NCI-H226 (cell line): ENCODE measurements at regions not wholly inside any gene's neighbourhood (a gene's known extent, or its start where the extent isn't known, plus 50 kb on each side); places are given as distances from the start of the nearest gene placed in this dataset.

ENCODE experiments used
- DNase-seq: peaks from one replicate; pipeline ENCODE4 v3.0.0-alpha.2; 2015

DNA sequence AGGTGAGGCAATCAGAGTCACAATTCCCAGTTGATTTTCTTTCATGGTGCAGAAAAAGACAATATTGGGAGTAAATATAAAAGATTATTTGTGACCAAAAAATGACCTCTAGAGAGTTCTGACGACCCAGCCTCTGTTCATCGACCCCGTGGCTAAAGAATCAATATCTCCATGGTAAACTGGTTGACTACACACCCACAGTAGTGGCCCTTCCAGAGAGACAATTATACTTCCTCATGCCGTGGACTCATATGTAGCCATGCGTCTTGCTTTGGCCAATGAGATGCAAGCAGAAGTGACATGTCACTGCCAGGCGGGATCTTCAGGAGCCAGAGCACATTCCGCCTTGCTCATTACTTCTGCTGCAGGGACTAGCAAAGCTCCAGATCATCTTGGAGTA lies 163.3 kb upstream of the RAD23B start:
- no peak for DNase-seq

DNA sequence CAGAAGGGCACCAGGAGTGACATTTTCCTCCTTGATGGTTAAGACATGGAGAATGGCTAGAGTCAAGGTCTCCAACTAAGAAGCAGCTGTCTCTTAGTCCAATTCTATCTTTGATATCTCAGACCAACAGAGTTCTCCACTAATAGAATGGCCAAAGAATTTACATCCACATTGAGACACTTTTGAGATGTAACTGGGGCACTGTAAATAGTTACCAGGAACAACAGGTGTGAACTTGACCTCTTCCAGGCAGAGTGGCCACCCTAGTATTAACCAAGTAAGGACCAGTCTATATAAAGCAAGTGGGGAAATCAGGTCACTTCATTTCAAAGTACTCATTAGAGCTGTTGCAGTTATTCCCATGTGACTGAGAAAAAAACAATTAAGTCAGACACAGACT lies 159.7 kb upstream of the RAD23B start:
- no peak for DNase-seq

DNA sequence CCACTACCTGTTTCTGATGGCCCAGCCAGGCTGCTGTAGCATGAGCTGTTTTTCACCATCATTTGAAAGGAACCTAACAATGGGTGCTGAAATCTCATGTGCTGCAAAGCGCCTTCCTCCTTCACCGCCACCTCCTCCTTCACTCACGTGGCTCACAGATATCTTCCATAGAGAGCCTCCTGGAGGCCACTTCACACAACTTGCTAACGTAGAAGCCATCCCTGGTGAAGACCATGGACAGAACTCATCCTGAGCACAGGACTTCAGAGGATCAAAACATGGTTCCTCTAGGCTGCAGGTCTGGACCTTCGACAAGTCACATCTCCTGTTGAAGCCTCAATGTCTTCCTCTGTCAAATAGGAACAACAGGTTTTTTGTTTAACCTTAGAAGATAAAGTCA lies 155.5 kb upstream of the RAD23B start:
- DNase-seq, result no peak

DNA sequence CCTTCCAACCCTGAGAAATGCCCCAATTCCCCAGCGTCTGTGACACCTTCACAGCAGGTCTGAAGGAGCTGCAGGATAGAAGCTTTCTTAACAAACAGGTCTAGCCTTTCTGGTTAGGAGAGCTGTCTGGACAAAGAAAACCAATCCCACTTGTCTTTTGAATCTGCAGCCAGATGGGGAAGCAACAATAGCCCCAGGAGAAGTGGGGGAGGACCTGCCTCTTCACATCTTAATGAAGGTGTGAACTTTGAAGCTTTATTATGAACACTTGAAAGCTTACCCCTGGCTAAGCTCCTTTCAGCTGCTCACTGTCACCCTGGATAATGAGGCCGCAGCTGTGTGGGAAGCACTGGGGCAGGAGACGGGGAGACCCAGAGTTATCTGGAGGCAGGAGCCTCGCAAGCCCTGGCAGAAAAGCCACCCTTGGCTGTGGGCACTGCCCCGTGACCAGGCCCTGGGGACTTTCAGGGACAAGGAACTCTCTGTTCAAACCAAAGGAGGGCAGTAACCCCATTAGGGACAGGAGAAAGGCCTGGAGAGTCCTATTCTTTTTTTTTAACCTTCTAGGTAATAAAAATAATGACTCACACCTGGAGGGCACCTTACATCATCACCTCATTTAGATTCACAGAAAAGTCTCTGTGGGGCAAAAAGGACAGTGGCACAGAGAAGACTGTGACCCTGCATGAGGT lies 151.8 kb upstream of the RAD23B start:
- no peak for DNase-seq

DNA sequence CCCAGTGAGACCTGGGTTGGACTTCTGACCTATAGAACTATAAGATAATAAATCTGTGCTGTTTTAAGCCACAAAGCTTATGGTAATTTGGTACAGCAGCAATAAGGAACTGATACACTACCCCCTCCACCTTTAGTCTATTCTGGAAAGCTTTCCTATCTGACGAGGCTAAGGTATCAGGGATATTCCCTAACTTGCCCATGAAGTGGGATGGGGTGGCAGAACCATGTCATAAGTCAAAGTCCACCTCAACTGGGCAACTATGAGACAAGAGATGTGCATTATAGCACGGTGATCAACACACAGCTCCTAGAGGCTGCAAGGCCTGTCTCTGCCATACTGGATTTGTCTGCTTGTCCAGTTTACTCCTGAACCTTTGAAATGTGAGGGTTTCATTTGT lies 146.8 kb upstream of the RAD23B start:
- DNase-seq, result no peak

DNA sequence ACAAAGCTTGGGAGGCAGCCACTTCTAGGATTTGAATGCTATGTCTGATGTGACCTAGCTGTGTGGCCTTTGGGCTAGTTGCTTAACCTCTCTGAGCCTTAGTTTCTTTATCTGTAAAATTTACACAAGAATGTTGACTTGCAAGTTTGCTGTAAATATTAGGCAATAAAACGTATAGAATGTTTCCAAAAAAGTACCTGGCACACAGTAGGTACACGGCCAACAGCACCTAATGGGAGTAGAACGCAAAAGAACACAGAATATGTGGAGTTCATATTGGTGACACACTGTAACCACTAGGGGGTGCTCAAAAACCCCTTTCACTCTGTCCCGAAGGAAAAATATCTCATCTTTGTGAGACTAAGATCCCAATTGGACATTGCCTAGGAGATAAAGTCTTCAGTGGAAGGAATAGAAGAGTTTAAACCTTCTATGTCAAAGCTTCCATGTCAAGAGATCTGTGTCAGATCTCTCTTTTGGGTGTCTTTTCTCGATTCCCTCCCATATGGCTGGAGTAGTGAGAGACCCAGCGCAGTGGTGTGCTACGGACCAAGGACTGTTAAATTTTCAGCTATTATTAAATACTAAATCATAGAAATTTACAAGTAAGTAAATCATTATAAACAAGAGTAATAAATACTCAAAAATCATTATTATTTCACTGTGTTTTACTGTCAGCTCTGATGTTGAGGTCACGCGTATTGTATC lies 145.4 kb upstream of the RAD23B start:
- peak; percentile 9 for DNase-seq

DNA sequence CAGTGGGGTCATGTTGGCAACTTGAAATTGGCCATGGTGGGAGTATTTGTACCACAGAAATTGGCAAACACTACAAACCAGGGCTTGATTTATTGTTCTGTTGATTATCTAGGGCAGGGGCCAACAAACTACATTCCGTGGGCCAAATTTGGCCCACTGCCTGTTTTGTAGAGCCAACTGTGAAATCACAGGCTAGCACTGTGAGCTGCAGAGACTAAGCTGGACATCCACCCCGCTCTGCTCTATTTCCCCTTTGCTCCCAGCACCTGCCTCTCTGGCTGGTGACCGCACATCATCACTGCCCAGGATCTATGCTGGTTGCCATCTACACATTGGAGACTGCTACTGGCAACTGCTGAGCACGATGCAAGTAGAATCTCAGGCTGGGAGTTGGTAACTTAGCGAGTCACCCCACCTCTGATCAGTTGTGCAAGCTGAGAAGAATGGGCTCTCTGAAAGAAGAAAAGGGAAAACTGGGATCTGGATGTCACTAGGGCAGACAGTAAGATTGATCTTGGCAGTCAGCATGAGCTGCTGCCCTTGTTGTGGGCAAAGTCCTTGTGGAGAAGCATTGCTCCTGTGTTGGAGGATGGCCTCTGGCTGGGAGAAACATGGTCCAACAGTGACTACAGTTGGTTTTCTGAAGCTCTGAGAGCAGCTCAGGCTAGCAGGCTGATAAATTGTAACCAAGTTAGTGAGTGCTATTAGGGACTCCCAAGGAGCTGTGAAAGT lies 144.7 kb upstream of the RAD23B start:
- peak; percentile 14 for DNase-seq

DNA sequence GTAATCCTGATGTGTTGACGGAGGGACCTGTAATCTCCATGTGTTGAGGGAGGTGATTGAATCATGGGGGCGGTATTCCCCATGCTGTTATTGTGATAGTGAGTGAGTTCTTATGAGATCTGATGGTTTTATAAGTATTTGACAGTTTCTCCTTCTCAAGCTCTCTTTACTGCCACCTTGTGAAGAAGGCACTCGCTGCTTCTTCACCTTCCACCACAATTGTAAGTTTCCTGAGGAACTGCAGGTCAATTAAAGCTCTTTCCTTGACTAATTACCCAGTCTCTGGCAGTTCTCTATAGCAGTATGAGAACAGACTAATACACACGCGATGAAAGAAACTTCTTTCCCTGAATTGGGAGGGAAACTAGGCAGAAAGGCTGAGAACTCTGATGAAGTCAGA lies 141.1 kb upstream of the RAD23B start:
- DNase-seq, result no peak

DNA sequence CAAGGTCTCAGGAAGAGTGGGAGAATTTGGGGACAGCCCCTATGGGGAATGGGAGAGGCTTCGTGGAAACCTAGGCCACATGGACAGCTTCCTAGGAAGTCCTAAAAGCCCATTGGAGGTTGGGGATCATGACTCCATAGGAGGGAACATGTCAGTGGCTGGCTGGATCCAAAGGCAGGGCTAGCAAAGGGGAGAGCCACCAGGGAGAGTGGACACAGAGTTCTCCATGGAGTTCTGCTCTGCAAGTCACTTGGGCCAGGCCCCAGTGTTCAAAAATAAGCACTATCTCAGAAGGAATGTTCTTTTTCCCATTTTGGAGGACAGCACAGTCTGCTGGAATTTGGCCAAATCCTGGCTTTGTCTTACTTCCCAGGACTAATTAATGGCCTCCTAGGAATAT lies 140.6 kb upstream of the RAD23B start:
- no peak for DNase-seq

DNA sequence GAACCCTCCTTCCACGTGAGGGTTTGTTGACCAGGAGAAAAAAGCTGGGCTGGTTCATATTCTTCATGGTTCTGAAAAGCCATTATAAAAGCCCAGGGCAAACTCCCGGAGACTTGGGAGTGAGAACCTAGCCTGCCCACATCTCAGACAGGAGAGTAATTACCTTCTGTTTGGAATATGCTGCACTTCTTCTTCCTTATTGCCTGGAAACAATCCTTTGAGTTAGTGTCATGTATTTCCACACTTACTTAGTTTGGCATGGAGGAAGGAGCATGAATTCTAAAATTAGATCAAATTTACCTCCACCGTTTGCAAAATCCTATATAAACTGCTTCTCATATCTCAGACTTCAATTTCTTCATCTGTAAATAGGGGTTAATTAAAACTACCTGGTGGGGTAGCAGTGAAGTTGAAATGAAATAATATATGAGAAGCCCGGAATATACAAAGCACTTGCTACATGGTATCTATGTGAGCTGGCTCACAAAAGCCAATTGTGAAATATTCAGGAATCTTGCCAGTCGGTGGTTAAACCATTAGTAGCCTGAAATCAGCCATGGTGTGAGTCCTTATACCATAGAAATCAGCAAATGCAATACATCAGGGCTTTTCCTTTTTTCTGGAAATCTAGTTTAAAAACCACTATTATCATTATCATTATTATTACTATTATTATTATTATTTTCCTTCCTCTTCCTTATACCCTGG lies 140.0 kb upstream of the RAD23B start:
- peak; percentile 18 for DNase-seq

DNA sequence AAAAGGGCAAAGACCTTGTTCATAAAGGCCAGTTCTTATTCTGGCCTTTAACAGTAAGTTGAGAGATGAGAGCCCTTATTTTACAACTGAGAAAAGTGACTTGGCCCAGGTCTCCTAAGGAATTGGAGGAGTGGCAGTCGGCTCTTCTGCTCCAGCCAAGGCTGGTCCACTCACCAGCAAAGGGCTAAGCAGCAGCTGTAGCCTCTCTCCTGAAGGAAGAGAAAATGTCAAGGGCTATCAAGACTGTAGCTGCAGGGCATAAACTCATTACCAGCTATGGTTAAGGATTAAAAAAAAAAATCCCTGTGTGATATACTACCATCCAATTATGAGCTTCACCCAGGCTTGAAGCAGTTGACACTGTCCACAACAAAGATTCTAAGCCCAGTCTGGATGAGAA lies 138.6 kb upstream of the RAD23B start:
- DNase-seq, result peak; percentile 5

DNA sequence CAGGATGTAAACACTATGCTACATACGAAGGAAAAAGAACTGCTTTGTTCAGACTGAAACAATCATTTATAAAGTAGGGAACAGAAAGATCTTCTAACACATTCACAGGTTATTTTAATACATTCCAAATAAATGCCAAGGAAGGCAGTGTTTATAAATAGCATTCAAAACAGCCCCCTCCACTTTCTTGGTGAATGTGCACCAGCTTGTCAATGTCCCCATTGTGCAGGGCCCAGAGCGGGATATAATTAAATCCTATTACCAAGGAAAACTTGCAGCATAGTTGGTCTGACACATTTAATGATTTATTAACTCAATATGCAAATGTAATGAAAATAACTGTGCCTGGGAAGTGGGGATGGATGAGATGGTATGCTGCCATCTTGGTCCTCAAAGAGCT lies 135.9 kb upstream of the RAD23B start:
- no peak for DNase-seq

DNA sequence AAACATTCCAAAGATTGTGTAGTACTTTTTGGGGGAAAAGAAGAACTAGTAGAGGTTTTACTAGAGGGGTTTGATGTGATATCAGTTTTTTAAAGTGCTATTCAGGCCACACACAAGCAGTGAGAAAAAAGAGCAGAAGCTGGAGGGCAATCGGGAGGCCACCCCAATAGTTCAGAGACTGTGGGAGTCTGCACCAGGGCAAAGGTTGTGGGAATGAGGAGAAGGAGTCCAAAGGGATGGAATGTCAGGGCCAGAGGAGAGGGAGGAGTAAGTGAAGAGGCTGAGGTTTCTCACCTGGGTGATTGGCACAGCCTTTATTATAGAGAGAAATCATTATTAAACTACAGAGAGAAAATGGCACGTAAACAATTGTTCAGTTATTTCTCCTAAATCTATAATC lies 134.9 kb upstream of the RAD23B start:
- DNase-seq, result no peak

DNA sequence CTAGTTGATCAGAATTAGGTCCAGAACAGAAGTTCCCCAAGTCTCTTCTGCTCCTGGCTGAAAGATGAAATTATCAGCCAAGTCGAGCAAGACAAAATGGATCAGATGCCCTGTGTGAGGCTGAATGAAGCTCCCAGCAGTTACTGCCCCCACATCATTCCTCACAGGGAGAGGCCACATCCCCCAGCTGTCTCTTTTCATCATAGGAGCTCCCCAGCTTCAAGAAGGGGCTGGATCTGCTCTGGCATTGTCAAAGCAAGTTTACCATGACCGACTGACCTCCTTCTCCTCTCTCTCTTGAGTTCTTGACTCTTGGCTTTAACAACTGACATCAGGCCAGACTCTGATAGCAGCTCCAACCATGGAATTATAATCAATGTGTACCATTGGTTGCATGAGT lies 133.3 kb upstream of the RAD23B start:
- no peak for DNase-seq

DNA sequence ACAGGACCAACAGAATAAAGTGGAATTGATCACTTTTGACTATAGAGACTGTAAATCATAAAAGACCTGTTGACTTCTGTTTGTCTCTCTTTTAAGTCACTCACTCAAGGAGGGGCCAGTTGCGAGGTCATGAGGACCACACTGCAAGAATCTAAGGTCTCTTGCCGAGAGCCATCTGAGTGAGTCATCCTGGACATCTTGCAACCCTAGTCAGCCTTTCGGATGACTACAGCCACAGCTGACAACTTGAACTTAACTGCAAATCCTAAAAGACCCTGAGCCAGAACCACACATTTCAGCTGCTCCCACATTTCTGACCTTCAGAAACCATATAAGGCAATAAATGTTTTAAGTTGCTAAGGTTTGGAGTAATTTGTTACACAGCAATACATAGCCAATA lies 129.7 kb upstream of the RAD23B start:
- no peak for DNase-seq

DNA sequence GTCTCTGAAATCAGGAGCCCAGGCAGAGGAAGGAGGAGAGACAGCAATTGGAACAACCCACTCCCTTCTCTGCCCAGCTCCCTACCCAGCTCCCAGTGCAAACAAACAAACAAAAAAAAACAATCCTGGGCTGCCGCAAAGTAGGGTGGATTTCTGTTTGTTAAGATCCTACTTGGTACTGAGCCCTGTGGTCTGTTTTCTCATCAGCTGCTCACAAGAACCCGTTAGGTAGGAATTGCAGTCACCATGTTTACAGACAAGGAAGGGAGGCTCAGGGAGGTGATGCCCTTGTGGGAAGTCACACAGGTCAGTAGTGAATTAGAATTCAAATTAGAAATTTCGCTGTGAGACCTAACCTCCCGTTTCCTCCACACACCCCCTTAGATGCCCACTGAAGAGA lies 128.8 kb upstream of the RAD23B start:
- no peak for DNase-seq

DNA sequence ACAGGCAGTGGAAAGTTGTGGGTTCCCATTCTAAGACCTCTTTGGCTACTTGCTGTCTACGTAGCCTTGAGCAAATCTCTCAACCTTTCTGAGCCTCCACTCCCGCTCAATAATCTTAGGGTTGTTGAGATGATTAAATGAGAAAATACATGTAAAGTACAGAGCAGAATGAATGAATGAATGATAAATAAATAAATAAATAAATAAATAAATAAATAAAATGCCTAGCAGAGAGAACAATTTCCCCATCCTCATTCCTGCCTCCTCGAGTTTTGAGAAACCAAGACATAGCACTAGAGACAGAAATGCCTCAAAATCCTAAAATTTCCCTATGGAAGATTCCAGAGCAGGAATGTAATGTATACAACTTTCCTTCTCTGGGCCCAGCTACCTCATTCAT lies 128.3 kb upstream of the RAD23B start:
- DNase-seq, result no peak

DNA sequence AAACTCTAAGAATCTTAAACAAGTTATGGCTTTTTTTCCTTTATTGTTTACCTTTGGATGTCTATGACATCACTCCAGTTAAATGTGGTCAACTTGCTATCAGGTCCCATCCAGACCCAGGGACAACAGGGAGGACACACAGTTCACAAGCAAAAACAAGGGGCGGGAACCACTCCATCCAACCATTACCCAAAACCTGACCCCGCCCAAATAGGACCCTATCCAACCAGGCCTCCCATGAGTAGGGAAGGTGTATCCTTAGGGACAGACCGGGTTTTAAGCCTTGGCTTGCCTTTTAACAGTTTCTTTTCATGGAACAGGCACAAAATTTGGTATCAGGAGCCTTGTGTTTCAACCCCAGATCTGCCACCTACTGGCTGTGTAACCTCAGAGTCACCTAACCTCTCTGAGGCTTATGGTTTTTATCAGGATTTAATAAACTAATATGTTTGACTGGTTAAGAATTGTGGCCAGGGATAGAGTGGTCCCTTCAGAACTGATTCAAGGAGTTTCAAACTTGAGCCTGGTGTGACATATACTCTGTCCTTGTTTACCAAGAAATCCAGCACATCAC lies 127.7 kb upstream of the RAD23B start:
- DNase-seq, result no peak

DNA sequence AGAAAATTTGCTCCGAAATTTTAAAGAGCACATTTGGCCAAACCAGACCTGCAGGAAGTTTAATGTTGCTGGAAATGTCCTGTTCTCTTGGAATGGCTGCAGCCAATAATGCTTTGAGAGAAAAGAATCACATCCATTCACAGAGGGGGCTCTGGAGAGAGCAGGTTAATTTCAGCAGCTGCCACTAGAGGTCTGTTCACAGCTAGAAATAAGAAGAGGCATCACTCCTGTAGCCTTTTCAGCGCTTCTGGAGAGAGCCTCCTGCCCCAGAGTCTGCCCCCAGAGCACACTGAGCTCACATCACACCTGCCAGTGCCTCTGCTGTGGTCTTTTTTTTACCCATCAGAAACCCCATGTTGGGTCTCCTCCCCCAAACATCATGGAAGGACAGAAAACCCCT lies 124.8 kb upstream of the RAD23B start:
- DNase-seq, result no peak

DNA sequence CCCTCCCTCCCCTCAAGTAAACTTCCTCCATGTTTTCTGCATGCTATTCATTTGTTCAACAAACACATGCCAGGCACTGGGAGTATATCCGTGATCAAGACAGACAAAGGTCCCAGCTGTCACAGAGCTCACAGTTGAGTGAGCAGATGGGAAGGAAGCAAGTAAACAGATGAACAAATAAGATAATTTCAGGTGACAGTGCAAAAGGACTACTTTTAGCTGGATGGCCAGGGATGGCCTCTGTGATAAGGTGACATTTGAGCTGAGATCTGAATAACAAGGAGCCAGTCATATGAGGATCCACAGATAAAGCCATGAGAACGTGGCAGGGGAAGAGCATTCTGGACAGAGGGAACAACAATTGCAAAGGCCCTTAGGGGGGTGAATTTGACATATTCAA lies 121.7 kb upstream of the RAD23B start:
- DNase-seq, result no peak

DNA sequence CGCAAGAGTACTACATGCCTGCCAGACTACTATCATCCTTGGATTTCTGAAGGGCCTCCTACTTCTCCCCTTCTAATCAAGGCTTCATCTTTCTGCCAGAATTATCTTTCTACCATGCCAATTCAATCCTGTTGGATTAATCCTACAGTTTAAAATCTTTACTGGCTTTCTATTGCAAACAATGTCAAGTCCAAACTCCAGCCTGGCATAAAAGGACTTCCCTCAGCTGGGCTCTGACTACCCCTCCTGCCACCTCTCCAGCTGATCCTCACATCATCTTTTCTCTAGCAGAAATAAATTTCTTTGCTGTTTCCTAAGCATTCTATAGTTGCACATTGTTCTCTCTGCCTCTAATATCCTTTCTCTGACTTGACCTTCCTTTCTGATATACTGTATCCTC lies 119.7 kb upstream of the RAD23B start:
- no peak for DNase-seq

DNA sequence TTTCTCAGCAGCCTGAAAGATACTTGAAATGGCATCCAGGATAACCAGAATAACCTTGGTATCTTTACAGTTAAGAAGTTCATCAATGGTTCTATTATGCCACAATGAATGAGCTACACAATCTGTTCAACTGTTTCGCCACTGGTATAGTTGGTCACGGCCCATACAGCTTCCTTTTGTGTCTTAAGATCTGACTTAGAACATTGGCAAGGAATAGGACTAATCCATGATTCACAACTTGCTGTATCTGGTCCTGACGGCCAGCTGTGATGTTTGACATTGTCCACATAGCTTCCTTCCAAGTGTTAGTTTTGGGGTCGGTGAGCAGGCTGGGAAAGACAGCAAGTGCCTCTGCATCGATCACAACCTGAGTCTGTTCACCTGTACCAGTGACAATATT lies 113.3 kb upstream of the RAD23B start:
- no peak for DNase-seq

DNA sequence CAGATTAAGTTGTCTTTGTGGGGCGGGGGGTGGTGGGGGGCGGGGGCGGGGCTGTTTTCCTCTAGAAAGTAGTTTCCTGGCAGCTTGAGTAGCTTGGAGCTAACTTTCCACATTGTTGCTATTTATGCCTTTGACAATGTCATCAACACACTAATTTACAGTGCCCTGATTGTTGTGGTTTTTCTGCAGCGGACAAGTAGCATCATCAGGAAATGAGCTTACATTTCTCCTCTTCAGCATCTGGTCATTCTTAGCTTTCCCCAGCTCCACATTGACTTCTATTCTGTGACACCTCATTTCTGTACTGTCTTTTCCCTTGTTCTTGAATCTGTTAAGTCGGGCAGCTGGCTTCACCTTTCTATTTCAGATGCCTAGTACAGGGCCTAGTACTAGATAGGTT lies 112.3 kb upstream of the RAD23B start:
- no peak for DNase-seq
